GM12873 (cell line): ENCODE measurements at regions not wholly inside any gene's neighbourhood (a gene's known extent, or its start where the extent isn't known, plus 50 kb on each side); places are given as distances from the start of the nearest gene placed in this dataset.

ENCODE experiments used
- TF ChIP-seq, protein P1 (sequence below): IDR thresholded peaks from 2 replicates; pipeline ENCODE4 v1.5.1; 2012; ENCODE audit warnings: low read depth, mild to moderate bottlenecking, moderate library complexity, low read length, control low read depth; ENCODE audit not compliant: insufficient read depth; ENCODE audit errors: missing control alignments

DNA sequence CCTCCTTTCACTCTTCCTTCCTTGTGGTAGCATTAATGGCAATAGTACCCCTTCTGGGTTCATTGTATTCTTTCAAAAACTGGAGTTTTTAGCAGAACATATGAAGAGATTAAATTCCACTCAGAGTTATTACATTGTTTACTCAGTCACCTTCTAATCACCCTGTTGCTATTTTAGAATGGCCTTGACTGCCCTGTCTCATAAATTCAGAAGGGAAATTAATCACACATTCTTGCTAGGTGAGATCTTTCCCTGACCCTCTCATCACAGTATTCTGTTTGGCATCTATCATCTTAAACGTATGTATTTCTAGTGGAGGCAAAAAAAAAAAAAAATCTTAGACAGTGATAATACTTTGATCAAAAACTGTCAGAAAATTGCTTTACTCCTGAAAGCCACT is 760.4 kb downstream of the ADCYAP1 start:
- TF ChIP-seq, protein P1, sequence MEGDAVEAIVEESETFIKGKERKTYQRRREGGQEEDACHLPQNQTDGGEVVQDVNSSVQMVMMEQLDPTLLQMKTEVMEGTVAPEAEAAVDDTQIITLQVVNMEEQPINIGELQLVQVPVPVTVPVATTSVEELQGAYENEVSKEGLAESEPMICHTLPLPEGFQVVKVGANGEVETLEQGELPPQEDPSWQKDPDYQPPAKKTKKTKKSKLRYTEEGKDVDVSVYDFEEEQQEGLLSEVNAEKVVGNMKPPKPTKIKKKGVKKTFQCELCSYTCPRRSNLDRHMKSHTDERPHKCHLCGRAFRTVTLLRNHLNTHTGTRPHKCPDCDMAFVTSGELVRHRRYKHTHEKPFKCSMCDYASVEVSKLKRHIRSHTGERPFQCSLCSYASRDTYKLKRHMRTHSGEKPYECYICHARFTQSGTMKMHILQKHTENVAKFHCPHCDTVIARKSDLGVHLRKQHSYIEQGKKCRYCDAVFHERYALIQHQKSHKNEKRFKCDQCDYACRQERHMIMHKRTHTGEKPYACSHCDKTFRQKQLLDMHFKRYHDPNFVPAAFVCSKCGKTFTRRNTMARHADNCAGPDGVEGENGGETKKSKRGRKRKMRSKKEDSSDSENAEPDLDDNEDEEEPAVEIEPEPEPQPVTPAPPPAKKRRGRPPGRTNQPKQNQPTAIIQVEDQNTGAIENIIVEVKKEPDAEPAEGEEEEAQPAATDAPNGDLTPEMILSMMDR, result no peak

DNA sequence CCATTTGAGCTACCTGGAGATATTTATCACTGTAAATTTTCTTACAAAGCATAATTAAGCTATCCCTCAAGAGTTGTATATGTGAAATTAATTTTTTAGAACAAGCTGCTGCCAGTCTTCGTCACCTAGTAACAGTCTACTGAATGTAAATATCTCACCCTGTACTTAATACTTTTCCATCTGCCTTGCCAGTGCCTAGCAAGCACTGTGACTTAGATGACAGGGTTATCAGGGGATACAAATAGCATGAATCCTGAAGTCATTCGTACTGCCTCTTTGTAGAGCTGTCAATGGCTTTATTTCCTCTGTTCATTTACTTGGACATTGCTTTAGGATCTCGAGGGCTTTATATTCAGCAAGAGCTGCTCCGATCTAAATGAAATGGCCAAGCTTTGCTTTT is 763.6 kb downstream of the ADCYAP1 start:
- TF ChIP-seq, protein P1, result no peak

GRCh38 chr18:1676387-1676786 is 771.7 kb downstream of the ADCYAP1 start:
- TF ChIP-seq, protein P1, result no peak

GRCh38 chr18:1680108-1680507 is 775.4 kb downstream of the ADCYAP1 start:
- TF ChIP-seq, protein P1, result no peak

- TF ChIP-seq, protein P1, result no peak
These were observed 787.2 kb downstream of the ADCYAP1 start for GRCh38 chr18:1691863-1692262.

DNA sequence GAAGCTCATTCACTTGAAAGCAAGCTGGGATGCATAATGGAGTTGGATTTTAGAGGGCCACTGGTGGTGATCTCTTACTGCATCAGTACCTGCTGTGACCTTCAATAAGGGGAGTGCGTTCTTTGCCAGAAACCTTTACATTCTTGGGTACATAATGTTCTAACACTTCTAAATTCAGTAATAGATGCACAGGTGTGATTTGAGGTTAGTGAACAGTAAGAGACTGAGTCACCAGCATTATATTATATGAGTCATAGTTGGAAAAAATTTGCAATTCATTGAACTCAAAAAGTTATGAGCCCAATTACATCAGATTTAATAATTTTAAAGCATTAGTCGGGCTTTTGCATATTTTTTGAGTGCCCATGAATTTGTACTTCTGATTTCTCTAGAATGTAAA is 803.3 kb downstream of the ADCYAP1 start:
- TF ChIP-seq, protein P1, result no peak

- TF ChIP-seq, protein P1, result no peak
These were observed 805.4 kb downstream of the ADCYAP1 start for GRCh38 chr18:1710114-1710513.
